Neural cell (in vitro differentiated cells): ENCODE measurements at regions not wholly inside any gene's neighbourhood (a gene's known extent, or its start where the extent isn't known, plus 50 kb on each side); places are given as distances from the start of the nearest gene placed in this dataset.
"Not testable (repeated sequence)": the region's sequence is repeated elsewhere in the genome, so short reads cannot be mapped to it uniquely, and the experiment has no call there.

ENCODE experiments used
- H2AFZ ChIP-seq: fragments of 200-600, 300-800 bp; sonication (generic), shearing (Covaris generic); 2 replicates; pipeline ENCODE4 v1.6.0; 2014; ENCODE audit warnings: low read depth, mild to moderate bottlenecking, antibody characterized with exemption, low read length, moderate library complexity
- H3F3A ChIP-seq: fragments of 200-600 bp; shearing (Covaris generic); 2 replicates; pipeline ENCODE4 v1.6.1; 2016; ENCODE audit warnings: mild to moderate bottlenecking, moderate library complexity, mixed read lengths, antibody characterized with exemption, low read length; ENCODE audit not compliant: insufficient read depth, poor library complexity, severe bottlenecking
- H3K27ac ChIP-seq: fragments of 200-600, 300-800 bp; sonication (generic), shearing (Covaris generic); 2 replicates; pipeline ENCODE4 v1.5.1; 2014; ENCODE audit warnings: mild to moderate bottlenecking, low read length, moderate library complexity
- H3K27me3 ChIP-seq: fragments of 300-800, 200-600 bp; sonication (generic), shearing (Covaris generic); 2 replicates; pipeline ENCODE4 v1.6.0; 2014; ENCODE audit warnings: mild to moderate bottlenecking, low read depth, low read length, moderate library complexity; ENCODE audit not compliant: insufficient read depth
- H3K36me3 ChIP-seq: fragments of 300-800, 200-600 bp; sonication (generic), shearing (Covaris generic); 2 replicates; pipeline ENCODE4 v1.5.1; 2014; ENCODE audit warnings: mild to moderate bottlenecking, antibody characterized with exemption, low read length, moderate library complexity; ENCODE audit not compliant: insufficient read depth
- H3K4me2 ChIP-seq: fragments of 300-800, 200-600 bp; sonication (generic), shearing (Covaris generic); 2 replicates; pipeline ENCODE4 v1.6.0; 2014; ENCODE audit warnings: mild to moderate bottlenecking, low read length
- H3K4me3 ChIP-seq: fragments of 300-800, 200-600 bp; sonication (generic), shearing (Covaris generic); 2 replicates; pipeline ENCODE4 v1.5.1; 2014; ENCODE audit warnings: mild to moderate bottlenecking, low read length, moderate library complexity
- H3K79me2 ChIP-seq: fragments of 200-600 bp; shearing (Covaris generic); replicated peaks from 2 replicates; pipeline ENCODE4 v1.6.0; 2014; ENCODE audit warnings: mild to moderate bottlenecking, low read length, moderate library complexity; ENCODE audit not compliant: insufficient read depth
- H3K9ac ChIP-seq: fragments of 300-800, 200-600 bp; sonication (generic), shearing (Covaris generic); 2 replicates; pipeline ENCODE4 v1.6.1; 2016; ENCODE audit warnings: mild to moderate bottlenecking, low read length, mixed read lengths
- H3K9me2 ChIP-seq: fragments of 200-600 bp; shearing (Covaris generic); 2 replicates; pipeline ENCODE4 v1.6.1; 2016; ENCODE audit warnings: mild to moderate bottlenecking, low read length, mixed read lengths; ENCODE audit not compliant: insufficient read depth
- H3K9me3 ChIP-seq: fragments of 200-600, 300-800 bp; sonication (generic), shearing (Covaris generic); 2 replicates; pipeline ENCODE4 v1.6.1; 2016; ENCODE audit warnings: mild to moderate bottlenecking, mixed run types, low read length, moderate library complexity, mixed read lengths
- H4K20me1 ChIP-seq: fragments of 200-600 bp; shearing (Covaris generic); 2 replicates; pipeline ENCODE4 v1.6.1; 2016; ENCODE audit warnings: mild to moderate bottlenecking, mixed run types; ENCODE audit not compliant: insufficient read depth
- CTCF ChIP-seq: fragments of 450-650 bp; IDR thresholded peaks from 2 replicates; pipeline ENCODE4 v1.5.1; 2014; ENCODE audit warnings: antibody characterized with exemption, mild to moderate bottlenecking, moderate library complexity; ENCODE audit not compliant: poor library complexity, severe bottlenecking
- EP300 ChIP-seq: fragments of 450-650 bp; conservative IDR thresholded peaks from 2 replicates; pipeline ENCODE4 v1.6.1; 2014; ENCODE audit warnings: antibody characterized with exemption, mild to moderate bottlenecking, moderate library complexity; ENCODE audit not compliant: poor library complexity, severe bottlenecking
- EZH2 ChIP-seq: fragments of 200-600, 300-800 bp; shearing (Covaris generic), sonication (generic); IDR thresholded peaks from 2 replicates; pipeline ENCODE4 v1.6.1; 2014; ENCODE audit warnings: antibody characterized with exemption, low read length, borderline replicate concordance, mild to moderate bottlenecking; ENCODE audit not compliant: insufficient read depth, poor library complexity, severe bottlenecking
- MXI1 ChIP-seq: fragments of 450-650 bp; conservative IDR thresholded peaks from 2 replicates; pipeline ENCODE4 v1.6.1; 2014; ENCODE audit warnings: antibody characterized with exemption, mild to moderate bottlenecking; ENCODE audit not compliant: poor library complexity, severe bottlenecking
- POLR2AphosphoS5 ChIP-seq: IDR thresholded peaks from 2 replicates; pipeline ENCODE4 v1.6.1; 2012
- RAD21 ChIP-seq: fragments of 450-650 bp; conservative IDR thresholded peaks from 2 replicates; pipeline ENCODE4 v1.6.1; 2014; ENCODE audit warnings: antibody characterized with exemption, mild to moderate bottlenecking, moderate library complexity
- REST ChIP-seq: IDR thresholded peaks from 2 replicates; pipeline ENCODE4 v1.6.1; 2012; ENCODE audit warnings: borderline replicate concordance
- SMC3 ChIP-seq: fragments of 450-650 bp; conservative IDR thresholded peaks from 2 replicates; pipeline ENCODE4 v1.6.1; 2014; ENCODE audit warnings: antibody characterized with exemption, mild to moderate bottlenecking, moderate library complexity; ENCODE audit not compliant: poor library complexity
- TAF1 ChIP-seq: IDR thresholded peaks from 2 replicates; pipeline ENCODE4 v1.6.1; 2012; ENCODE audit warnings: low read depth

- no peaks in the 10 kb centered on the region for H3K36me3 ChIP-seq
- H2AFZ ChIP-seq, result no peak overlapping the region
- H3K9me2 ChIP-seq, result no peaks in the 10 kb centered on the region
- no peaks in the 10 kb centered on the region for H3K79me2 ChIP-seq
- H3K4me2 ChIP-seq, result no peak overlapping the region
- H3F3A ChIP-seq, result no peaks in the 10 kb centered on the region
- TF ChIP-seq REST, result no peak
- no peak overlapping the region for H3K4me3 ChIP-seq
- H3K9ac ChIP-seq, result no peak overlapping the region
- no peaks in the 10 kb centered on the region for H3K9me3 ChIP-seq
- no peaks in the 10 kb centered on the region for H4K20me1 ChIP-seq
- H3K27ac ChIP-seq, result no peak overlapping the region
- H3K27me3 ChIP-seq, result no peaks in the 10 kb centered on the region
Observed at GRCh38 chr6:71228461-71229041, 60.1 kb upstream of the OGFRL1 start.

- no peaks in the 10 kb centered on the region for H3K9me3 ChIP-seq
- H3K79me2 ChIP-seq, result no peaks in the 10 kb centered on the region
- H3K27ac ChIP-seq, result no peak overlapping the region
- H3K4me3 ChIP-seq, result no peak overlapping the region
- H4K20me1 ChIP-seq, result no peaks in the 10 kb centered on the region
- H2AFZ ChIP-seq, result no peak overlapping the region
- no peak overlapping the region for H3K4me2 ChIP-seq
- no peaks in the 10 kb centered on the region for H3K9me2 ChIP-seq
- H3F3A ChIP-seq, result no peaks in the 10 kb centered on the region
- H3K36me3 ChIP-seq, result no peaks in the 10 kb centered on the region
- H3K9ac ChIP-seq, result no peak overlapping the region
- no peak for TF ChIP-seq MXI1
- TF ChIP-seq POLR2AphosphoS5, result no peak
- no peak for TF ChIP-seq CTCF
- no peak for TF ChIP-seq RAD21
- TF ChIP-seq EP300, result no peak
- no peak for TF ChIP-seq SMC3
- TF ChIP-seq REST, result no peak
- no peak for TF ChIP-seq EZH2
- no peak for TF ChIP-seq TAF1
- H3K27me3 ChIP-seq, result no peaks in the 10 kb centered on the region
Observed at GRCh38 chr6:71229477-71229876, 59.1 kb upstream of the OGFRL1 start.

- not testable (repeated sequence) for H3K79me2 ChIP-seq, H3K9ac ChIP-seq, H3F3A ChIP-seq, H3K4me3 ChIP-seq, H3K36me3 ChIP-seq, H3K9me3 ChIP-seq, H3K27ac ChIP-seq, H3K27me3 ChIP-seq, H4K20me1 ChIP-seq, H3K9me2 ChIP-seq, H2AFZ ChIP-seq, H3K4me2 ChIP-seq
Observed at GRCh38 chr6:71232890-71233289, 55.7 kb upstream of the OGFRL1 start.
